PFSK-1 (cell line): ENCODE measurements at regions not wholly inside any gene's neighbourhood (a gene's known extent, or its start where the extent isn't known, plus 50 kb on each side); places are given as distances from the start of the nearest gene placed in this dataset.

Source experiments
- FOXP2 ChIP-seq: optimal IDR thresholded peaks from 2 replicates; pipeline ENCODE3; 2011; ENCODE audit warnings: borderline replicate concordance, control low read depth, inconsistent platforms; ENCODE audit not compliant: insufficient read depth; ENCODE audit errors: extremely low read length, extremely low read depth
- POLR2AphosphoS5 ChIP-seq: IDR thresholded peaks from 2 replicates; pipeline ENCODE4 v1.6.1; 2012; ENCODE audit warnings: low read depth, mild to moderate bottlenecking, control low read depth, low read length, moderate library complexity
- SIN3A ChIP-seq: IDR thresholded peaks from 2 replicates; pipeline ENCODE4 v1.6.1; 2012; ENCODE audit warnings: mild to moderate bottlenecking, low read length, moderate library complexity, borderline replicate concordance; ENCODE audit not compliant: insufficient read depth
- TAF1 ChIP-seq: IDR thresholded peaks from 2 replicates; pipeline ENCODE4 v1.6.1; 2012; ENCODE audit warnings: low read length, control low read depth, borderline replicate concordance; ENCODE audit not compliant: insufficient read depth
- TF ChIP-seq, protein P1 (sequence below), 2 experiments: IDR thresholded peaks; 2 replicates each; pipeline versions ENCODE4 v1.6.1 to v1.8.0; 2011 to 2012; ENCODE audit warnings: low read depth in 2 of 2, low read length in 2 of 2, control low read depth in 1 of 2, inconsistent platforms in 1 of 2, mild to moderate bottlenecking in 1 of 2, moderate library complexity in 1 of 2; ENCODE audit not compliant: insufficient read depth in 1 of 2

- TF ChIP-seq SIN3A (no peak), POLR2AphosphoS5 (no peak), TAF1 (no peak), FOXP2 (no peak)
- TF ChIP-seq, protein P1, sequence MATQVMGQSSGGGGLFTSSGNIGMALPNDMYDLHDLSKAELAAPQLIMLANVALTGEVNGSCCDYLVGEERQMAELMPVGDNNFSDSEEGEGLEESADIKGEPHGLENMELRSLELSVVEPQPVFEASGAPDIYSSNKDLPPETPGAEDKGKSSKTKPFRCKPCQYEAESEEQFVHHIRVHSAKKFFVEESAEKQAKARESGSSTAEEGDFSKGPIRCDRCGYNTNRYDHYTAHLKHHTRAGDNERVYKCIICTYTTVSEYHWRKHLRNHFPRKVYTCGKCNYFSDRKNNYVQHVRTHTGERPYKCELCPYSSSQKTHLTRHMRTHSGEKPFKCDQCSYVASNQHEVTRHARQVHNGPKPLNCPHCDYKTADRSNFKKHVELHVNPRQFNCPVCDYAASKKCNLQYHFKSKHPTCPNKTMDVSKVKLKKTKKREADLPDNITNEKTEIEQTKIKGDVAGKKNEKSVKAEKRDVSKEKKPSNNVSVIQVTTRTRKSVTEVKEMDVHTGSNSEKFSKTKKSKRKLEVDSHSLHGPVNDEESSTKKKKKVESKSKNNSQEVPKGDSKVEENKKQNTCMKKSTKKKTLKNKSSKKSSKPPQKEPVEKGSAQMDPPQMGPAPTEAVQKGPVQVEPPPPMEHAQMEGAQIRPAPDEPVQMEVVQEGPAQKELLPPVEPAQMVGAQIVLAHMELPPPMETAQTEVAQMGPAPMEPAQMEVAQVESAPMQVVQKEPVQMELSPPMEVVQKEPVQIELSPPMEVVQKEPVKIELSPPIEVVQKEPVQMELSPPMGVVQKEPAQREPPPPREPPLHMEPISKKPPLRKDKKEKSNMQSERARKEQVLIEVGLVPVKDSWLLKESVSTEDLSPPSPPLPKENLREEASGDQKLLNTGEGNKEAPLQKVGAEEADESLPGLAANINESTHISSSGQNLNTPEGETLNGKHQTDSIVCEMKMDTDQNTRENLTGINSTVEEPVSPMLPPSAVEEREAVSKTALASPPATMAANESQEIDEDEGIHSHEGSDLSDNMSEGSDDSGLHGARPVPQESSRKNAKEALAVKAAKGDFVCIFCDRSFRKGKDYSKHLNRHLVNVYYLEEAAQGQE (IDR thresholded peaks at IDR 0.05; ENCODE audit: insufficient read depth in 1 of 2, low read depth in 2 of 2, low read length in 2 of 2), result no peak
These were observed 72.6 kb upstream of the ARHGAP29 start for GRCh38 chr1:94309829-94310569.

GRCh38 chr1:94309216-94309615 lies 71.8 kb upstream of the ARHGAP29 start:
- TF ChIP-seq, protein P1 (IDR thresholded peaks at IDR 0.05; ENCODE audit: insufficient read depth in 1 of 2, low read depth in 2 of 2, low read length in 2 of 2), result no peak
- TF ChIP-seq TAF1, result no peak
- TF ChIP-seq POLR2AphosphoS5, result no peak
- TF ChIP-seq SIN3A, result no peak
- TF ChIP-seq FOXP2, result no peak

DNA sequence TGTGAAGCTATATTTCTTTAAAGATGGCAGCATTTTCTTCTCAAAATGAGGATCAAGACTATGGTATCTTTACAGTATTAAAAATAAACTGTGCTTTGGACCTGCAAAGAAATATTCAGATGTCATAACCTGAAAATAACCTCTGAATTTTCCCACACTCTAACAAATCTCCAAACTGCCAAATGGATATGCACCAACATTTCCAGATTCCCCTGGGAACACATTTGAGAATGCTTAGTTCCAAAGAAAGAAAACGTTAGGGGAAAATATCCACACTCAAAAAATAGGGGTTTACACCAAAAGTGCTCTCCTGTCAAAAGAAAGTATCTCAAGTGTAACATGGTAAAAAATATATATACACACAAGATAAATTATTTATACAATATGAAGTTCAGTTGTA lies 69.1 kb upstream of the ARHGAP29 start:
- TF ChIP-seq SIN3A (no peak), TAF1 (no peak), POLR2AphosphoS5 (no peak), FOXP2 (no peak)
- TF ChIP-seq, protein P1 (IDR thresholded peaks at IDR 0.05; ENCODE audit: insufficient read depth in 1 of 2, low read depth in 2 of 2, low read length in 2 of 2), result no peak

GRCh38 chr1:94305704-94306103 lies 68.3 kb upstream of the ARHGAP29 start:
- TF ChIP-seq POLR2AphosphoS5 (no peak), TAF1 (no peak), FOXP2 (no peak), SIN3A (no peak)
- TF ChIP-seq, protein P1 (IDR thresholded peaks at IDR 0.05; ENCODE audit: insufficient read depth in 1 of 2, low read depth in 2 of 2, low read length in 2 of 2), result no peak
